AG04449 (cell line): ENCODE measurements at regions not wholly inside any gene's neighbourhood (a gene's known extent, or its start where the extent isn't known, plus 50 kb on each side); places are given as distances from the start of the nearest gene placed in this dataset.
"Not testable (repeated sequence)": the region's sequence is repeated elsewhere in the genome, so short reads cannot be mapped to it uniquely, and the experiment has no call there.

Source experiments
- CTCF ChIA-PET: fragments of 350-600 bp; formaldehyde crosslinking; extraction: SDS; loops from one replicate; lab custom pipeline; 2021; ENCODE audit warnings: antibody characterized with exemption; lab: Yijun Ruan, JAX
- POLR2A ChIA-PET: fragments of 400-600, 350-600 bp; formaldehyde crosslinking; extraction: SDS; loops from one replicate; lab custom pipeline; 2020; ENCODE audit warnings: antibody characterized with exemption, inconsistent platforms; lab: Yijun Ruan, JAX
- DNase-seq: peaks from one replicate; pipeline ENCODE4 v3.0.0-alpha.2; 2010; ENCODE audit warnings: low read depth, low spot score
- H3K4me3 ChIP-seq: 2 replicates; pipeline ENCODE4 v1.5.1; 2011; ENCODE audit warnings: low read depth, mild to moderate bottlenecking, control low read depth, low read length
- TF ChIP-seq, protein P1 (sequence below): IDR thresholded peaks from one replicate; pipeline ENCODE4 v1.5.1; 2011; ENCODE audit warnings: mild to moderate bottlenecking, moderate library complexity, low read length, control low read depth, inconsistent platforms; ENCODE audit not compliant: insufficient read depth; ENCODE audit errors: missing control alignments

DNA sequence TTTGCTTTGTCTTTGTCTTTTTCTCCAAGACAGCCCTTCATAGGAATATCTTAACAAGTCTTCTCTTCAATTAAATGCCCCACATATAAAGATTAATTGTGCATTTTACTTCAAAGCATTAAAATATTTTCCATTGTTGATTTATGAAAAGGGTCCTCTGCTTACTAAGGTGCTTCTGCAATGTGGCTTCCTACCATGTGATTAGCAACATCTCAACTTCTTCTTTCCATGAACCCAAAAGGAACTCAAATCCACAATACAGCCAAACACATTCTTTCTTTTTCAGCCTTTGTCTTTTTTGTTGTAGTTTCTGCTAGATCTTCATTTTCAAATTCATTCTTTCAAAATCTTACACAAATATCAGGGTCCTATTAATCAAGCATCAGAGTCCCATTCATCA, 309.2 kb downstream of the NSUN3 start:
- H3K4me3 ChIP-seq: no peak overlapping the region
- DNase-seq: no peak
- POLR2A ChIA-PET: no interaction called here
- CTCF ChIA-PET: no interaction called here
- TF ChIP-seq, protein P1, sequence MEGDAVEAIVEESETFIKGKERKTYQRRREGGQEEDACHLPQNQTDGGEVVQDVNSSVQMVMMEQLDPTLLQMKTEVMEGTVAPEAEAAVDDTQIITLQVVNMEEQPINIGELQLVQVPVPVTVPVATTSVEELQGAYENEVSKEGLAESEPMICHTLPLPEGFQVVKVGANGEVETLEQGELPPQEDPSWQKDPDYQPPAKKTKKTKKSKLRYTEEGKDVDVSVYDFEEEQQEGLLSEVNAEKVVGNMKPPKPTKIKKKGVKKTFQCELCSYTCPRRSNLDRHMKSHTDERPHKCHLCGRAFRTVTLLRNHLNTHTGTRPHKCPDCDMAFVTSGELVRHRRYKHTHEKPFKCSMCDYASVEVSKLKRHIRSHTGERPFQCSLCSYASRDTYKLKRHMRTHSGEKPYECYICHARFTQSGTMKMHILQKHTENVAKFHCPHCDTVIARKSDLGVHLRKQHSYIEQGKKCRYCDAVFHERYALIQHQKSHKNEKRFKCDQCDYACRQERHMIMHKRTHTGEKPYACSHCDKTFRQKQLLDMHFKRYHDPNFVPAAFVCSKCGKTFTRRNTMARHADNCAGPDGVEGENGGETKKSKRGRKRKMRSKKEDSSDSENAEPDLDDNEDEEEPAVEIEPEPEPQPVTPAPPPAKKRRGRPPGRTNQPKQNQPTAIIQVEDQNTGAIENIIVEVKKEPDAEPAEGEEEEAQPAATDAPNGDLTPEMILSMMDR: no peak

DNA sequence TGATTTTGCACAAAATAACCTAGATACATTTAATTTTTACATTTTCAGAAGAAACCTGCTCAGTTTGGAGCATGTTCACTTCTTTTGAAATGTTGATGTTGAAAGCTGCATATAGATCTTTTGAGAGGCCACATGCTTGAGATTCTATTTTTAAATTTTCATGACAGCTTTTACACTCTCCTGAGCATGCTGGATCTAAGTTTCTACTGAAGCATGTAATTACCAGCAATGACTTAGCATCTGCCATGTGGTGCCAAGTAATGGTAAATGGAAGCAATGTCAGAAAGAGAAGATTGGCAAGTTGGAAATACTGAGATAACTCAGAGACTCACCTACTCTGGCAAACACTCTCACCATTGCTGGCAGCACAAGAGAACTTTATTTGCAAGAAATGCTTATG, 310.6 kb downstream of the NSUN3 start:
- TF ChIP-seq, protein P1: no peak
- CTCF ChIA-PET: no interaction called here
- DNase-seq: no peak
- POLR2A ChIA-PET: no interaction called here
- no peak overlapping the region for H3K4me3 ChIP-seq

DNA sequence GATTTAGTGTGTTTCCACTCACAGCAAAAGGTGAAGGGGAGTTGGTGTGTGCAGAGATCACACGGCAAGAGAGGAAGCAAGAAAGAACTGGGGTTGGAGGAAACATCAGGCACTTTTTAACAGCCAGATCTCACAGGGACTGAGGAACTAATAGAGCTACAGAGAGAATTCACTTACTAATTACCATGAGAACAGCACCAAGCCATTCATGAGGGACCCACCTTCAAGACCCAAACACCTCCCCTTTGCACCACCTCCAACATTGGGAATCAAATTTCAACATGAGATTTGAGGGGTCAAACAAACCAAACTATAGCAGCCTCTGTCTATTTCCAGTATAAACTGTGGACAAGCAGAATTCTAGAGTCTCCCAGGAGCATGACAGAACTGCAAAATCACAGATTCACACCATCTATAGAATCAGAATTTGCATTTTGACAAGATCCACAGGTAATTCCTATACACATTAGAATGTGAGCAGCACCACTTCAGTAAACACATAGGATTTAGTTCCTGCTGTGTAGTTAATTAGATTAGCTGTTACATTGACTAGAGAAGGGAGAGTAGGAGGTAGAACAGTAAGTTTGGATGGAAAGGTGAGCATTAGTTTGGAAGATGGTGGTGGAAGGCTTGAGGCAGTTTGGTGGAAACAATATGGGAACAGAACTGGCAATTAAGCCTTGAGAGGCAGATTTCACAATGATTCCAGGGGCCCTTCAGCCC, 311.7 kb downstream of the NSUN3 start:
- CTCF ChIA-PET: no interaction called here
- no peak overlapping the region for H3K4me3 ChIP-seq
- TF ChIP-seq, protein P1: no peak
- POLR2A ChIA-PET: no interaction called here
- DNase-seq: no peak

DNA sequence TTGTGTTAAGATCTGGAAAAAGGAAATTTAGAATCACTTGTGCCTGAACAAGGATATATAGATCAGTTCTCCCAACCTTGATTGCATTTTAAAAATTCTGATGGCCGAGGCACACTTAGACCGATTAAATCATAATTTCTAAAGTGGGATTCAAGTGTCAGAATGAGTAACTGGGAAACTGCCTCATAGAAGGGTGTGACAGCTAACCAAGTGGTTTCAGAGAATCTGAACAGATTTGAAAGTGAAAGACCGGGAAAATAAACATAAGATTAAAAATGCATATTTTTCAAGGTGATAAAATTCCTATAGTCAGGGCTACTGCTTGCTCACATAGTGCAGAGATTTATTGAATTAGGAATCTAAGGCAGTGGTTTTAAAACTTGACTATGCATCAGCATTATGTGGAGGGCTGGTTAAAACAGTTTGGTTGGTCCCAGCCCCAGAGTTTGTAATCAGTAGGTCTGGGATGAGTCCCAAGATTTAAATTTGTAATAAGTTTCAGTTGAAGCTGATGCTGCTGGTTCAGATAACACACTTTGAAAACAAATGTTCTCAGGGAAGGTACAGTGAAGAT, 314.3 kb downstream of the NSUN3 start:
- H3K4me3 ChIP-seq, DNase-seq, CTCF ChIA-PET, POLR2A ChIA-PET: not testable (repeated sequence)

DNA sequence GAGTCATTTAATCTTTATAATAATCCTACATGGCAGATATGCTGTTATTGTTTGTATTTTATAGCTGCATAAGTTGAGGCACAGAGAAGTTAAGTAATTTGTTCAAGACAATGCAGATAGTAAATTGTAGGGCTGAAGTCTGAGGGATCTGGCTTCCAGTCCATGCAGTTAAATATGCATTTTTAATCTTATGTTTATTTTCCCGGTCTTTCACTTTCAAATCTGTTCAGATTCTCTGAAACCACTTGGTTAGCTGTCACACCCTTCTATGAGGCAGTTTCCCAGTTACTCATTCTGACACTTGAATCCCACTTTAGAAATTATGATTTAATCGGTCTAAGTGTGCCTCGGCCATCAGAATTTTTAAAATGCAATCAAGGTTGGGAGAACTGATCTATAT, 315.0 kb downstream of the NSUN3 start:
- POLR2A ChIA-PET, CTCF ChIA-PET, DNase-seq, H3K4me3 ChIP-seq: not testable (repeated sequence)

DNA sequence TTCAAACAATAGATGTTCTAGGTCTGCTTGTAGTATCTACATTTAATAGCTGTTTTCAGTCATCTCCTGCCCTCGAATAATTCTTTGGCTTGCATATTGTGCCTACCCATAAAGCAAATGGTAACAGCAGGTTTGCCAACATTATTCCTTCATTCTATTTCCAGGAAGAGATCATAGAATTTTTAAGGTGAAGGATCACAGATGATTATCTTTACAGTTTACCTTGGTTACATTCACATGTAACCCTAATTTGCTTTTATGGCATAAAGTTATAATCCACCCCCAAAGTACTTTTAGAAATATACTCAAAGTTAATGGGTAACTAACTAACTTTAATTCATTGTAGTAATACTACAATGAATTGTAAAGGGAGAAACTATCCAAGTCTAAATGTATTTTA, 315.5 kb downstream of the NSUN3 start:
- no peak for DNase-seq
- CTCF ChIA-PET: no interaction called here
- POLR2A ChIA-PET: no interaction called here
- TF ChIP-seq, protein P1: no peak
- H3K4me3 ChIP-seq: no peak overlapping the region

DNA sequence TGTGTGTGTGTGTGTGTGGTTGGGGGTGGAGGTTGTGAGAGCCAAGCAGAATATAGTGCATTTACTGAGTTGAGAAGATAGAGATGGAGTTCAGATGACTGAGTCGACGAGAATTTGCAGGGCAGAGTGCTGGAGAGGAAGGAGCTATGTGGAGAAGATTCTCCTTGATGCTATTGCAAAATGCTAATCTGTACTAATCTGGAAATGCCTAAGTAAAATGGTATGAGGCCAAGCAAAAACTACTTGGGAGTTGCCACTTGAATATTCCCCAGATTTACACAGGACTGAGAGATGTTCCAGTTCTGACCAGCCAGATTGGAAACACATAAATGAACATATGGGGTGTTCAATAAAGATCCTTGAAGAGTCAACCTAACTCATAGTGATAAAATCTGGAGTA, 316.4 kb downstream of the NSUN3 start:
- CTCF ChIA-PET: no interaction called here
- POLR2A ChIA-PET: no interaction called here
- DNase-seq: no peak
- H3K4me3 ChIP-seq: no peak overlapping the region
- TF ChIP-seq, protein P1: no peak
